Non-pigmented ciliary epithelial cell (primary cell): ENCODE measurements at regions not wholly inside any gene's neighbourhood (a gene's known extent, or its start where the extent isn't known, plus 50 kb on each side); places are given as distances from the start of the nearest gene placed in this dataset.
"Not testable (repeated sequence)": the region's sequence is repeated elsewhere in the genome, so short reads cannot be mapped to it uniquely, and the experiment has no call there.

Source experiments
- DNase-seq: peaks from one replicate; pipeline ENCODE4 v3.0.0-alpha.2; 2010; ENCODE audit warnings: low read depth

DNA sequence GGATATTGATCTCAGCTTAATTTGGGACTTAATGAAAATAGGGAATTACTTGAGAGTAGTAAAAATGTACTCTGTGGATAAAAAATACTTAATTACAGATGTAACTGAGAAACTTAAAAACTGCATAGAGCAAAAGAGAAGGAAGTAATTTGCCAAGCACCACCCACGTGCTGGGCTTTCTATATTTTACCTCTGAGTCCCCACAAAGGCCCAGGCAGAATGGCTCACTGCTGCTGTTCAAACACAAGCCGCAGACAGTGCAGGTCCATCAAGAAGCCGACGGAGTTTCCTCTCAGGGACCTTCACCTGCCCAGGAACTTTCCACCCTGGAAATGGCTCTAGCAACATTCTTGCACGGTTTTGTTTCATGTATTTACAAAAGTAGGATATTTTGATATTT lies 77.2 kb upstream of the TRPM1 start:
- DNase-seq, result no peak

DNA sequence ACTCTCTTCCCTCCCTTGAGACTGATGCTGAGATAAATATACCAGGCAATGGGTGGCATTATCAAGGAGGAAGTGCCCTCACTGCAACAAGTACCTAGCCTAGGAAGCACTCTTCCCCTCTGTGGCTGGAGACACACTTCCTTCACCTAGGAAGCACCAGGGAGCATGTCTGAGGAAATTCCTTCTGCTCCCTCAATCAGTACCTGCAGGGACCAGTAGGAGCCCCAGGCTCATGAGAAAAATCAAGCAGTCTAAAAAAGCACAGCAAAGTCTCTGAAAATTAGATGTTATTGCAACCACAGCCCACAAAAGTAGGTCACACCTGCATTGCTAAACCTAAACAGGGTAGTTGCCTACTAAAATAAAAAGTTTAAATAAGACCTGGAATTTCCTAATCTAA lies 78.2 kb upstream of the TRPM1 start:
- no peak for DNase-seq

DNA sequence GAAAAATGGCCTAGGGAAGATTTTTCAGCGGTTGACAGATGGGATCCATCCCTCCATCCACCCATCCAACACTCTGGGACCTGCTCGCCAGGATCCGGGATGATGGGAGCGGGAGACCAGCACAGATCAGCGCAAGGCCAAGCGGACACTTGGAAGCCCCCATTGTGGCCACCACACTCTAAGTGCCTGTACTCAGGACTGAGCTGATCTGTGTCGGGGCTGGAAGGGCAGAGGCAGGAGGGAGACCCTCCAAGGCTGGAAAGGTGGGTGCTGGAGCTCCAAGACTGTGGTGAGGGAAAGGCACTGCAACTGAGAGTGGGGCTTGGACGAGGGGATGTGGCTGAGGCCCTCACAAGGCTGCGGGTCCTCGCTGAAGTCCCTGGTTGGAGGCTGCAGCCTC lies 91.8 kb upstream of the TRPM1 start:
- no peak for DNase-seq

DNA sequence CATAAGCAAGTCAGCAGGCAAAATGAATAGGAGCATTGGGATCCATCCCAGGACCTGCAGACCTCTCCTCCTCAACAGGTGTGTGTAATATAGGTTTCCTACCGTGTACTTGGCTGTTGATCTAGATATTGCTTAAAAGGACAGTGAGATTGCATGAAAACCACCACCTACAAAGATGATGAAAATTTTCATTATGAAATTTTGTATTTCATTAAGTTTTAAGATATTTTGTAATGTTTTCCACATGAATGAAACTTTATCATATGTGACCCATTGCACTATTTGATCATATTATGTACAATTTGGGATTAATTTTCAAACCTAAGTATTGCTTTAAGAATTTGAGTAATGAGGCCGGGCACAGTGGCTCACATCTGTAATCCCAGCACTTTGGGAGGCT lies 94.3 kb upstream of the TRPM1 start:
- no peak for DNase-seq

DNA sequence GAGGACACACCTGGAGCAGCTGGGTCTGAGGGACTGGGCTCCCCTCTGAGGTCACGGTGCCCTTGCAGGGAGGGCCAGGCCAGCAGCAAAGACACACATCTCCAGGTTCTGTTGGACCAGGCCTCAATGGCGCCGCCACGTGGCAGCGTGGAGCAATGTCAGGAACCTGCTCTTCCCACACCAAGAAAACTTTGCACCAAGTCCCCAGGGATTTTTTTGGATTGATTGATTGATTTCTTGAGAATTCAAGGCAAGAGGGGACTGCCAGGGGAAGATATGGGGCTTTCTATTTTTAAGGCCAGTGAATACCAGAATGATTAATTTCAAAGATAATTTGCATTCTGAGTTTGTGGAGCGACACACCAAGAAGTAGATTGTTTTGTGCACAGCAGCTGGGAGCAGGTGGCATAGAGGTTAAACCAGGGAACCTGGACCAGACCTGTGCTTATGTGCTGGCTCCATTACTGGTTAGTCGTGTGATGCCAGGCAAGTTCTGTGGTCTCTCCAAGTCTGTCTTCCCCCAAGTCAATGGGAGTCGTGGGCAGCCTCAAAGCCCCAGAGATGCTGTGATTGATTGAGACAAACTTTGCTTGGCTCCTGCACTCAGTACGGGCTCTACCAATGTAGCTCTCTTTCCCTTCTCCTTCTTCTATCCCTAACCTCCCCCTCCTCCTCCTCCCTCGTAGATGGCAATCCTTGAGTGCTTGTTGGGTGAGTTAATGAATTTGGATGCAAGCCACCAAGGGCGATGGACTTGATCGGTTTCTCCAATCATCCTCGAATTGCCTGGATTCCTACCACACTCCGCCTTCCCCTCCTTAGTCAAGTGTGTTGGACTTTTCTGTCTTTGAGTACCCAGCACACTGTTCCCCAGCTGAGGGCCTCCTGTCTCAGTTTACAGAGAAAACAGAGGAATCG lies 96.2 kb upstream of the TRPM1 start:
- no peak for DNase-seq

DNA sequence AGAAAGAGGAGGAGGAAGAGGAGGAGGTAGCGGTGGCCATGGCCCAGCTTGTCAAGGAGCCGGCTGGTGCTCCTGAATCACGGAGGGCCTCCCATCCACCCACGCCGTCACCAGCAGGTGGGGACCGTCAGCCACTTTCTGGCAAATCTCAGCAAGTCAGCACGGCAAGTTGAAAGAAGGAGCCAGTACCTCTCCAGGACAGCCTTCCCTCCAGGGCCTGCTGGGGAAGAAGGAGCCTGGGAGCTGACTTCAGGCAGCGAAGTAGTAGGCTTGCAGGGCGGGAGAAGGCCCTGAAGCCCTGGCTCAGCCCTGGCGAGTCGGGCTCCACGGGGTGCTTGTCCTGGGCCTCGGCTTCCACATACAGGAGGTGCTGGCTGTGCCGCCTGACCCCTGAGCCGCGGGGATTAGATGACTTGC lies 99.2 kb upstream of the TRPM1 start:
- no peak for DNase-seq

DNA sequence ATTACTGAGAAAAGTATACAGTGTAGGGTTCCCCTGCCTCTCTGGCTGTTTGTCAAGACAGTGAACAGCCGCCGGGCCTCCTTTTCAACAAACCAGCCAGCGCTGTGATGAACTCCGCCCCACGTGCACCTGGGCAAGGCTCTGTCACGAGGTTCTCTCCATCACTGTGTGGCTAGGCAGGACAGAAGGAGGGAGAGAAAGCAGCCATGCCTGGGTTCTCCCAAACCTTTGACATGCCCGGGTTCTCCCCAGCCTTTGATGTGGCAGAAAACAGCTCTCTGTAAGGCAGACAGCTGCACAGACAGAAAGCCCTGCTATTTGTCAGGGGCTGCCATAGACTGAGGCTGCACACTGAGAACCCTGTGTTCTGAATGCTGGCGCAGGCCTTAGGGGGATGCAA lies 101.4 kb upstream of the TRPM1 start:
- DNase-seq, result no peak

DNA sequence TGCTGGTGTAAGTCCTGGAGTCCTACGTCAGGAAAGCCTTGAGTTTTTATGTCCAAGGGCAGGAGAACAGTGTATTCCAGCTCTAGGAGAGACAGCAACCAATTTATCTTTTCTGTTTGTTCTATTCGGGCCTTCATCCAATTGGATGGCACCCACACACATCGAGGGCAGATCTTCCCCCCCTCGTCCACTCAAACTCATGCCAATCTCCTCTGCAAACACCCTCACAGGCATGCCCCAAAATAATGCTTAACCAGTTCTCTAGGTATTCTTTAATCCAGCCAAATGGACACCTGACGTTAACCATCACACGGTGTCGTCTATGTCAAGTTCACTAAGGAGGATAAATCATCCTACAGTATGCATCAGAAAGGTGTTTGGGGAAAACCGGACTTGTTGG lies 102.5 kb upstream of the TRPM1 start:
- no peak for DNase-seq

DNA sequence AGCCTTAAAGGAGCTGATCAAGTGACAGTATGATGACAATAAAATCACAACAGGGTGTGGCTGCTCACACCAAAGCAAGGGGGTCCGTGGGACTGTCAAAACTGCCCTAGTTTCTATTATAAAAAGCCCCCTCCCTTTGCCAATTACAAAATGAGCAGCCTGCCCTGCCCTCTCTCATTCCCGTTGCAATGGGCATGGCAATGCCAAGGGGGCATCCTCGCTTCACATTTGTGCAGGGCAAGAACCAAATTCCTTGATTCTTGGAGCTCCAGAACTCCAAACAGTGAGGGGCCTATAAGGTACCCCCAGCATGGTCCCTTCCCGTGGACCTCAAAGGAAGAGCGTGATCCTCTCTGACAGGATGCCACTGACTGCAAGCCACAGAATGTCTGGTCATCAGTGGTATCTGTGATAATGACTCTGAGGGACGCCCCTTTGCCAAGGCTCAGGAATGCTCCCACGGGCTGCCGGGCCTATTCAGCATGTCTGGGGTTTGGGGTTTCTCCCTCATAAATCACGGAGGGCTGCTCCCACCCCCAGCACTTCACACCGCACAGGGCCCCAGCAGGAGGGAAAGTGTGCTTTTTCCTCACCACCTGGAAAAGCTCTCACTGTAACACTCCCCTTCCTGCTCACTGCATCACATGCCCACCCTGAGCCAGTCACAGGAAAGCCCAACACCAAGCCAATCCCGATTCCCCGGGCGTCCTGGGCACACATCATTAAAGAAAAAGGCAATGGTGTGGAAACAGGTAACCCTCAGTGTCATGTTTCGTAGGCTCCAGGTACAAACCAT lies 105.1 kb upstream of the TRPM1 start:
- DNase-seq, result no peak

DNA sequence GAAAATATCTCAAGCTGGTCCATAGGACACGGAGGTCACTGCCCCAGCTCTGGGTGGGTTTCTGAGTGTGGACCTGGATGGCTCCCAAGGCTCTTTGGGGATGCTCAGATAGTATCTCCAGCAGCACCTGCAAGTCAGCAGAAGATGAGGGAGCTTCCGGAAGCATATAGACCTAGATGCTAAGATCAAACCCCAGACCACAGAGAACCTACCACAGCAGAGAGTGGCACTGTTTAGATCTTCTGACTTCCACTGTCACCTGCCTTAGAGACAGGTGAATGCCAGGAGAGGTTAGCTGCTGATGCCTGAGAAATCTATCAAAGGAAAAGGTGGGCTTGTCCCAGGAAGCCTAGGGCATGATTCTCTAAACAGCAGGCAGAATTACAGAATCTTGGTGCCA lies 105.7 kb upstream of the TRPM1 start:
- no peak for DNase-seq

DNA sequence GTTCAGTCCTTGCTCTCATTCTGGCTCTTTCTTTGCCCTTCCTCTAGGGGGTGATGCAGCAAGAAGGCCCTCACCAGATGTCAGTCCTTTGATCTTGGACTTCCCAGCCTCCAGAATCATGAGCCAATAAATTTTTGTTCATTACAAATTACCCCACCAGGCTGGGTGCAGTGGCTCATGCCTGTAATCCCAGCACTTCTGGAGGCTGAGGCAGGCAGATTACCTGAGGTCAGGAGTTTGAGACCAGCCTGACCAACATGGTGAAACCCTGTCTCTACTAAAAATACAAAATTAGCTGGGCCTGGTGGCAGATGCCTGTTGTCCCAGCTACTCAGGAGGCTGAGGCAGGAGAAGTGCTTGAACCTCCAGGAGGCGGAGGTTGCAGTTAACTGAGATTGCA lies 106.3 kb upstream of the TRPM1 start:
- not testable (repeated sequence) for DNase-seq

DNA sequence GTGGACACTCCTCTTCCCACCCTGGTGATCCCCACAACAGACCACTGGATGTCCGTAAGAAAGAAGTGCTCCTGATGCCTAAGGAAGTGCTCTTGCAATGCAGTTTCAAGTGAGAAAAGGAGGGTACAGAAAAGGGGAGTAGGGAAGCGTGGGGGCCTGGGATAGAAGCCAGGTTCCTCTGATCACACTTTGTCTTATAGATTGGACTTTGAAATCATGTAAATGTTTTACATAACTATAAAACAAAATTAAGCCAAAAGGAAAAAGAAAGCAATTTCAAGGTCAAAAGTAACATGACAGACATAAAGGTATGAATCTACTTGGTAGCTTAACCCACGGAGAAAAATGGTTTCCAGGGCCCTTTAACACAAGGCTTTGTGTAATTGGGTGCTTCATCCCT lies 107.3 kb upstream of the TRPM1 start:
- no peak for DNase-seq

DNA sequence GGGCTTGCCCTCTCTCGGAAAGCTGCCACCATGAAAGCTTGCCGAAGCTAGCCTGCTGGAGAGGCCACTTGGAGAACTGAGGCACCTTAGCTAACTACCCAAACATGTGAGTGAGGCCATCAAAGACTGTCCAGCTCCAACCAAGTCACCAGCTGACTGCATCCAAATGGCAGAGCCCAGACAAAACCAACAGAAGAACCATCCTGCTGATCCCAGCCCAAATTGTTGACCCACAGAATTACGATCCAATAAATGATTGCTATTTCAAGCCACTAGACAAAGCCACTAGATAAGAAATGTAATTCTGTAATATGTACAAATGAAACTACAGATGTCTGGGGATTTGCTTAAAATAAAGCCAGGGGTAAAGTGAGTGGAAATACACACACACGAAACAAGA lies 109.8 kb upstream of the TRPM1 start:
- no peak for DNase-seq

DNA sequence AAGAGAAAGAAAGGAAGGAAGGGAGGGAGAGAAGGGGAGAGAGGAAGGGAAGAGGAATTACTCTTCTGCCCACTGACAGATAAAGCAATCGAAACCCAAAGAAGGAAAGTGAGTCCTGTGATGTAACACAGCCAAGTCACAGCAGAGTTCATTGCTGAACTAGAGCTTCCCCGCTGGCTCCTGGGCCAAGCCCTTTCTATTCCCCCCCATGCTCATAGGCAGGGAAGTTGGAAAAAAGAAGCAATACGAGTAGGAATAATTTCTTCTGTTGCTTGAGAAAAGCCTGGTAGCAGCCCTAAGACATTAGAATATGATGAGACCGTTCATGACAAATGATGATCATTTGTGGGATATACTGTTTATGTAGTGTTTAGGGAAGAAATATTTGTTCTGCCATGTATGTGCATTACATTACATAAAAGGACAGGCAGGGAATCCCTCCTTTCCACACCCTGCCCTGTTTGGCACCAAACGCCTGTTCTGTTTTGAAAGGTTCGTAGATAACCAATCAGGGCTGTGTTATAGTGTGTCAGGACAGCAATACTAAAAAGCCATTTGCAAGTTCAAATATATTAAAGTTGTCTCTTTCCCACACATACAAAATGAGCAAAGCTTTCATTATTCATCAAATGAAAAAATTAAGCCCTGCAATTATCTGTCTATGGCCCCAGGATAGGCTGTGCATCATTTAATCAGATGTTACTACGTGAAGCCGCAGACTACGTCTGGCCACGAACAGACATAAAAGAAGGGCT lies 111.0 kb upstream of the TRPM1 start:
- DNase-seq, result no peak

DNA sequence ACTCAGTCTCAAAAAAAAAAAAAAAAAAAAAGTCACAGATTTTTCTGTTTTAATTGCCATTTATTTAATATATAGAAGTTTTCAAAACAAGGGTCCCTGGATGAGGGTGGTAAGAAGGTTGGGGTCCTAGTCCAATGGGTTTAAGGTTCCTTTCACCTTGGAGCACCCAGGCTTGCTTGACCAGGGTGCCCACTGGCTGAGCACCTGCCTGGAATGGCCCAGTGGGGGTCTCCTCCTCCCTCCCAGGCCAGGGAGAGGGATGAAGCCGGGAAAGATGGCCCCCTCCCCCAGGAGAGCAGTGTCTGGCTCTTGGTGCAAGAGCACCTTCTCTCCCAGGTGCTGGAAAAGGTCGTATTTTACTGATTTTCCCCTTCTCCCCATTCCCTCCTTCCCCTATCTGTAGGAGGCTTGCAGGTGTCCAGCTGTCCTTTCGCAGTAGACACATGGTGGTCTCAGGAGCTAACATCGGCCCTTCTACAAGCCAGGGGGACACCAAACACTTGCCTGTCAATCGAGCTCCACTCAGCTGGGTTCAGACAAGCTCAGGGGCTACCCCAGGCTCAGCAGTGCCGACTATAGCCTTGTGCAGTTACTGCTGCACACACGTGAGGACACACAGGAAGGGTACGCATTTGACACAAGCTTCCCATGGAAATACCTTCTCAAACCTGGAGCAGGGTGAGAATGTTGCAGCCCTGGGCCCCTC lies 112.3 kb upstream of the KLF13 start:
- no peak for DNase-seq

DNA sequence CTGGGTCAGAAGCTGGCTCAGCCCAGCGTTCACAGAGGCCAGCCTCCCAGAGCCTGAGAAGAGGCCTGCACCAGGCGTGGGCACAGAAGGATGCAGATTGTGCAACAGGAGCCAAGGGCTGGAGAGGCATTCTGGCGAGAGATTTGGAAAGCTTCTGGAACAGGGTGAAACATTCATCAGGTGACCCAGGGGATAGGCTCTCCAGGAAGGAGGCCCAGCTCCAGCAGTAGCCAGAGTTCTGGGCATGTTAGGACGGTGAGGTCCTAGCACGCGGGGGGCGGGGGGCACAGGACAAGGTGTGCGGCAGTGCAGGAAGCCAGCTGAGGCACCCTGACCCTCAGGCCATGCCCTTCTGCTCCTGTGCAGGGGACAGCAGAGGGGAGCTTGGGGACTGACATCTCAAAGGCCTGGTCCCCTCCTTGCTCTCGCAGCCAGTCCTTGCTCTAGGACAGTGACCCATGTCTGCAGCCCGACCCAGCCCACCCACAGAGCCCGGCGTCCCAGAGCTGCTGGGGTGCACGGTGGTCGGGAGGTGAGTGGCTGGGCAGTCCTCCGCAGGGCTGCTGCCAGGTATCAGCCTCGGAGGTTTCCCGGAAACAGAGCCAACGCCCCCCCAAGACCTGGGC lies 111.7 kb upstream of the KLF13 start:
- DNase-seq, result no peak

DNA sequence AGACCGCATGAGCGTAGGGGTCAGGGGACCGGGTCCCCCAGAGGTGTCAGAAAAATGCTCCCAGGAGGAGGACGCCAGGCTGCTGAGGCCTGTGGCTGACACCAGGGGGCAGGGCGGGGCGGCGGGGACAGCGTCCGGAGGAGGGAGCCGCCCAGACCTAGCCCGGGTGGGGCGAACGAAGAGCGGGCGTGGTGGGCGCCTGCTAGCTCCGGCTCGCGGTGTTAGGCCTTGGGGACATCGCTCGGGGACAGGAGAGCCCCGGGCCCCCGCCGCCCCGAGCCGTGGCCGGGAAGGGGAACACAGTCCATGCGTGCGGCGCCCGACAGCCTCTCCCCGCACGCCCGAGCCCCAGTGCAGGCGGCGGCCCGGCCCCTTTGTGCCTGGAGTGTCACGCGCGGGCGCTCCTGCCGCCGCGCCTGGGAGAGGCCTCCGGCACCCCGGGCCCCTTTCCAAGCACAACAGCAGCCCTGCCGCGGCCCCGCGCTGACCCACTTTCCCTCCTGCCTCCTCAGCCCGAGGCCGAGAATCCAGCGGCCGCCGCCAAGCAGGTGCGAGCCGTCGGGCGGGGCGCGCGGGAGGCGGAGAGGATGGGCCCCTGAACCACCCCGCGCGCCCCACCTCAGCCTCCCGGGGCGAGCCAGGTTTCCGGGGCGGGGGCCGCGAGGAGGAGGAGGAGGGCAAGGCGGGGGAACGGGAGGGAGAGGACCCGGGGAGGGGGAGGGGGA lies 111.0 kb upstream of the KLF13 start:
- DNase-seq, result no peak

DNA sequence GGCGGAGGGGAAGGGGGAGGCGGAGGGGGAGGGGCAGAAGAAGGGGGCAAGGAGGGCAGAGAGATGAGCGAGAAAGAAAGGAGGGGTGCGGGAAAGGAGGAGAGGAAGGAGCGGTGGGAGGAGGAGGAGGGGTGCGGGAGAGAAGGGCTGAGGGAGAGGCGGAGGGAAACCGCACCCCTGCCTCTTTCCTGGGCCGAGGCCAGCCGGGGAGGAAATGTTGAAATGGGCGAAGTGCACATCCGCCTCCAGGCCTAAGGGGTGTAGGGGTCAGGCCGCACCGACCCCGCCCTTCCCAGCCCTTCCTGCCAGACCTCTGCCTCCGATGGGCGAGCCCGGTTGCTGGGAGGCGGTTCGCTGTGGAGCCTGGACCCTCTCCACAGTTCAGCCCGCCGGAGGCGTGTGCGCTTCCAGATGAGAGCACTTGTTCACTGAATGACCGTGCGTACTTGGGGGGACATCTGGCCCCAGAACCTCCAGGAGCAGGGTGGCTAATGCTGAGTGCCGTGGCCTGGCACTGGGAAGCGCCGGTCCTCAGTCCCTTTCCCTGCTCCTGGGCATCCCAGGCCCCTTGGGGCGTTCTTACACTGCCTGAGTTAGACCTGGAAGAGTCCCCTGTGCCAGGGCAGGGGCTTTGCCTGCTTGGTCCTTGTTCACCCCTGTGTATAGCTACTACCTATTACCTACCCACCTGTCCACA lies 110.3 kb upstream of the KLF13 start:
- DNase-seq, result no peak

DNA sequence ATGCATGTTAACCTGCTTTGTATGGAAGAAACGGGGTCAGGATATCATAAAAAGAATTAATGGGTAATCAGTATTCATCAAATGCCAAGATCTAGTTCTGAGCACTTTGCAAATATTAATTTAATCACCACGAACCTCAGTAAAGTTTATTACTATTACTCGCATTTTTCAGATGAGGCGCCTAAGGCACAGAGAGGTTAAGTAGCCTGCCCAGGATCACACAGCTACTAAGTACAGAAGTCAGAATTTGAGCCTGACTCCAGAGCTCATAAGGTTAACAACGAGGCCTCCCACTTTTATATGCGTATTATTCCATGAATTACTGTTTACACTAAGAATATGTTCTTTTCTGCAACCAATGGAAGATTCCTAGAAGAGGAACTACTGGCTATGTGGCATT lies 109.6 kb upstream of the KLF13 start:
- no peak for DNase-seq

DNA sequence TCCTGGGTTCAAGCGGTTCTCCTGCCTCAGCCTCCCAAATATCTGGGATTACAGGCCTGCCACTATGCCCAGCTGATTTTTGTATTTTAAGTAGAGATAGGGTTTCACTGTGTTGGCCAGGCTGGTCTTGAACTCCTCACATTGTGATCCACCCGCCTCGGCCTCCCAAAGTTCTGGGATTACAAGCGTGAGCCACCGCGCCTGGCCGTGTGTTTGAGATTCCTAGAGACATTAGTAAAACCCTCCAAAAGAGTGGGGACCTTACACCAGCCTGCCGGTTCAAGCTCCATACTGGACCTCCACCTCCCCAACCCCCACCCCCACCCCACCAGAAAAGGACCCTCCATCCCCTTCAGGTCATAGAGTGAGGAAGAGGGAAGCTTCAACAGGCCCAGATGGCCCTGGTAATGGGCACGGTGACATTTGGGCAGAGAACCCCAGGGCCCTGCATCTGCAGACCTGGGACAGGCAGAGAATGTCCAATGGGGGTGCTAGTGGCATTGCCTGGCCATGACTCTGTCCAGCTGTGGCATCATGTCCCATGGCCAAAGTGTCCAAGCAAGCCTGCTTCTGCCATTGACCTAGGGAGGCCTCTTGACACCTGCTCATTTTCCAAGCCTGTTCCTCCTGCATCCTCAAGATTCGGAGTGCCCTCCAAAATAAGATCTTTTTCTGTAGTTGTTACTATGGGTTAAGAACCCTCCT lies 108.9 kb upstream of the KLF13 start:
- DNase-seq, result no peak
